Mammary epithelial cell (primary cell): ENCODE measurements at regions not wholly inside any gene's neighbourhood (a gene's known extent, or its start where the extent isn't known, plus 50 kb on each side); places are given as distances from the start of the nearest gene placed in this dataset.

ENCODE experiments used
- EZH2 ChIP-seq: IDR thresholded peaks from 2 replicates; pipeline ENCODE4 v1.6.1; 2012; ENCODE audit warnings: low read length, inconsistent platforms, borderline replicate concordance
- TF ChIP-seq, protein P1 (sequence below), 2 donors: IDR thresholded peaks in 1 of 2; conservative IDR thresholded peaks in 1 of 2; 2 replicates each; pipeline ENCODE4 v1.5.1; 2011 to 2012; ENCODE audit warnings: inconsistent platforms in 2 of 2, low read length in 2 of 2, mild to moderate bottlenecking in 2 of 2, control low read depth in 1 of 2, low read depth in 1 of 2; ENCODE audit not compliant: insufficient read depth in 1 of 2; ENCODE audit errors: extremely low read depth in 1 of 2

DNA sequence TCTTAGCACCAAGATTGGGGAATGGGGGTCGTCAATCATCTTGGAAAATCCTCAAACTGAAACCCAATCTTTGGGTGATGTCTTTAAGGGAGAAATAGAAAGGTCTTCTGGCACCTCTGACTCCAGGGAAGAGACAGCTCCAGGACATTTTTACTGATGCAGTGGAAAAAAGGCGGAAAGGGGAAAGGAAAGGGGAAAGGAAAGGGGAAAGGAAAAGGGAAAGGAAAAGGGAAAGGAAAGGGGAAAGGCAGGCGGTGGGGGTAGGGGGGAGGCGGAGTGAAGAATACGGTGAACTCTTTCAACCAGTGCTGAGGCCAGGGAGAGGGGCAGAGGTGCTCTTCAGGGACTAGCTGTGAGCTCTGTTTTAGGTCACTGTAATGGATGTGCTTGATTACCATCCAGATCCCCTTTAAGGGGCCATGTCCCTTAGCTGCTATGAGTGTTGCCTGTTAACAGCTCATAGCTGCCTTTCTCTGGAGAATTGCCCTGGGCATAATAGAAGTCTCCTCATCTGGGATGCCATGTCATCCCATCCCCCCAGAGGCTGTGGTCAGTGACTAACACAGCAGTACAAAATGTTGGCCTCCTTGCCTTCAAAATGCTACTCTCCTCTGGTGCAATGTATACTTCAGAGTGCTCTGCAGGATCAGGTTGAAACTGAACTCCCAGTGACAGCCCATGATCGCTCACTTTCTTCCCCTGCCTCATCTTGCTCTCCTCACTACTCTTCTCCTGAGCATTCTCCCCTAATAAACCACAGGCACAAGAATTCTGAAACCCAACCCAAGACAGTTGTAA is 92.4 kb upstream of the AP1S2 start:
- TF ChIP-seq, protein P1, sequence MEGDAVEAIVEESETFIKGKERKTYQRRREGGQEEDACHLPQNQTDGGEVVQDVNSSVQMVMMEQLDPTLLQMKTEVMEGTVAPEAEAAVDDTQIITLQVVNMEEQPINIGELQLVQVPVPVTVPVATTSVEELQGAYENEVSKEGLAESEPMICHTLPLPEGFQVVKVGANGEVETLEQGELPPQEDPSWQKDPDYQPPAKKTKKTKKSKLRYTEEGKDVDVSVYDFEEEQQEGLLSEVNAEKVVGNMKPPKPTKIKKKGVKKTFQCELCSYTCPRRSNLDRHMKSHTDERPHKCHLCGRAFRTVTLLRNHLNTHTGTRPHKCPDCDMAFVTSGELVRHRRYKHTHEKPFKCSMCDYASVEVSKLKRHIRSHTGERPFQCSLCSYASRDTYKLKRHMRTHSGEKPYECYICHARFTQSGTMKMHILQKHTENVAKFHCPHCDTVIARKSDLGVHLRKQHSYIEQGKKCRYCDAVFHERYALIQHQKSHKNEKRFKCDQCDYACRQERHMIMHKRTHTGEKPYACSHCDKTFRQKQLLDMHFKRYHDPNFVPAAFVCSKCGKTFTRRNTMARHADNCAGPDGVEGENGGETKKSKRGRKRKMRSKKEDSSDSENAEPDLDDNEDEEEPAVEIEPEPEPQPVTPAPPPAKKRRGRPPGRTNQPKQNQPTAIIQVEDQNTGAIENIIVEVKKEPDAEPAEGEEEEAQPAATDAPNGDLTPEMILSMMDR (conservative IDR thresholded peaks at IDR 0.05 in 1 of 2, IDR thresholded peaks at IDR 0.05 in 1 of 2; ENCODE audit: extremely low read depth in 1 of 2, insufficient read depth in 1 of 2, low read depth in 1 of 2, low read length in 2 of 2) = no peak
- no peak for TF ChIP-seq EZH2
